GM18951 (cell line): ENCODE measurements at regions not wholly inside any gene's neighbourhood (a gene's known extent, or its start where the extent isn't known, plus 50 kb on each side); places are given as distances from the start of the nearest gene placed in this dataset.

Source experiments
- POLR2A ChIP-seq: IDR thresholded peaks from 4 replicates; pipeline ENCODE4 v1.6.1; 2011; ENCODE audit warnings: mild to moderate bottlenecking; ENCODE audit not compliant: insufficient read length, insufficient read depth; ENCODE audit errors: extremely low read depth
- in situ Hi-C: fragments of 300-500 bp; cut with MboI; formaldehyde crosslinking; loops from one replicate; pipeline ENCODE4 v1.12.0; 2022; ENCODE audit warnings: low sequenced_read_pairs, mixed read lengths, inconsistent platforms; ENCODE audit not compliant: unreplicated experiment

GRCh38 chr18:73458186-73458964 lies 590.6 kb upstream of the NETO1 start:
- in situ Hi-C loops: no loop called here
- TF ChIP-seq POLR2A: no peak

DNA sequence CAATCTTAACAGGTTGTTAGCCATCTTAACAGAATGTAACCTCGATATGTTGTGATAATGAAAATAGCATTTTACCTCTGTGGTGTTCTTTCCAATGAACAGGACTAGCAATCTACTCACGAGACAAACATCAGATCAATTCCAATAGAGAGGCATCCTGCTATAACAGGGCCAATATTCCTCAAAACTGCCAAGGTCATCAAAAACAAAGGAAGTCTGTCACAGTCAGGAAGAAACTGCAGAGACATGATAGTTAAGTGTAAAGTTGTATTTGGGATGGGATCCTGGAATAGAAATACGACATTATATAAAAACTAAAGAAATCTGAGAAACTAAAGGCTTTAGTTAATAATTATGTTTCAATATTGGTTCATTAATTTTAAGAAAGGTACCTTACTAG lies 588.9 kb upstream of the NETO1 start:
- in situ Hi-C loops: no loop called here
- no peak for TF ChIP-seq POLR2A

DNA sequence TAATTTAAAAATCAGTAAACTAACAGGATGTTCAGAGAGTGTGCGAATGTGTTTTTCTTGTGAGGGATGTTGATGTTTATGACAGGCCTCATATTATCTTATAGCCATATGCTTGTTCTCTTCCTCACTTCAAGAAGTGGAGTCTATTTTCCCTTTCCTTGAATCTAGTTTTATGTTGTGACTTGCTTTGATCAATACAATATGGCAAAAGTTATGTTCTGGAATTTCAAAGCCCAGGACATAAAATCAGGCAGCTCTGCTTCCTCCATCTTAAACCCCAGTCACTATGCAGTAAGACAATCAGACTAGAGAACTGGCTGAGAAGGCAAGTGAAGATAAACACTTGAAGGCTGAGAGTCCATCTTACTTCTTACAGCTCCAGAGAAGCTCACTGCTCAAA lies 585.1 kb upstream of the NETO1 start:
- in situ Hi-C loops: no loop called here

GRCh38 chr18:73446502-73446901 lies 578.7 kb upstream of the NETO1 start:
- no peak for TF ChIP-seq POLR2A
- in situ Hi-C loops: no loop called here

More for the DNA sequence above, 585.1 kb upstream of the NETO1 start:
- TF ChIP-seq POLR2A: no peak

- TF ChIP-seq POLR2A: no peak
- in situ Hi-C loops: no loop called here
Observed at GRCh38 chr18:73431620-73432019, 563.8 kb upstream of the NETO1 start.

DNA sequence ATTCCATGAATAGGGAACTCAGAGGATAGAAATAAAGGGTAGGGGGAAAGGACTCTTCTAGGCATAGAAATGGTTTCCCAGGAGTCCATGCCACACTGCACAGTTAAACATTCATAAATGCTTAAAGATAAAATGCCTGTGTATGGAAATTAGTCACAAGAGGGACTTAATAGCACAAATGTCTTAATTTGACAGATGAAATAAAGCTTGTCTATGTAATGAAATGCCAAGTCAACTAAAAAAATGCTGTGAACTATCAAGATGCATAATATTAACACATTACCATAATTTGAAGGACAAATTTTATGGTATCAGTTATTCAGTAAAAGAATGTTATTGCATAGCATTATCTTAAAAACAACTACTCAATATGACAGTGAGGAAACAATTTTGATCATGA lies 553.2 kb upstream of the NETO1 start:
- TF ChIP-seq POLR2A: no peak
- in situ Hi-C loops: no loop called here

DNA sequence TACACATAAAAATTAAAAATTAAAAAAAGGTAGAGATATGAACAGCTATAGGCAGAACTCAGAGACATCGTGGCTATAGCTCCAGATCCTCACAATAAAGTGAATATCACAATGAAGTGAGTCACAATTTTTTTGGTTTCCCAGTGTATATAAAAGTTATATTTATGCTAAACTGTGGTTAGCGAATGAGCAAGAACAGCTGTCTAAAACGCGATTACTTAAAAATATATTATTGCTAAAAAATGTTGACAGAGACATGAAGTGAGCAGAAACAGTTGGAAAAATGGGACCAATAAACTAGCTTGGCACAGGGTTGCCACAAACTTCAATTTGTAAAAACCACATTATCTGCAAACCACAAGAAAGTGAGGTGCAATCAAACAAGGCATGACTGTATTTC lies 551.7 kb upstream of the NETO1 start:
- no peak for TF ChIP-seq POLR2A
- in situ Hi-C loops: no loop called here

DNA sequence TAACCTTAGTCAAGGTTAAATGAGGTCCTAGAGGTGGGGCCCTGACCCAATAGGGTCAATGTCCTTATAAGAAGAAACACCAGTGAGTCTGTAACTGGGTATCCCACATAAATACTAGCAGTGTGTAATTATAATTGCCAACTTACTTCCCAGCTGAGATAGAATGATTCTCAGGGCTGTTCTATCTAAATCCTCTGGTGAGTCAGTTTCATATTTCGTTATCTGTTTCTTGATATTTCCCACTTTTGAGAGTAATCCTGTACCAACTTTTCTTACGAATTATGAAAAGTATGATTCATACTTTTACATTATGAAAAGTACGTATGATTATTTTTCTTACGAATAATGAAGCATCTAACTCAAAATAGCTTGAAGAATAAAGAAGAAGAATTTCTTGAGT lies 546.8 kb upstream of the NETO1 start:
- in situ Hi-C loops: no loop called here
- no peak for TF ChIP-seq POLR2A

DNA sequence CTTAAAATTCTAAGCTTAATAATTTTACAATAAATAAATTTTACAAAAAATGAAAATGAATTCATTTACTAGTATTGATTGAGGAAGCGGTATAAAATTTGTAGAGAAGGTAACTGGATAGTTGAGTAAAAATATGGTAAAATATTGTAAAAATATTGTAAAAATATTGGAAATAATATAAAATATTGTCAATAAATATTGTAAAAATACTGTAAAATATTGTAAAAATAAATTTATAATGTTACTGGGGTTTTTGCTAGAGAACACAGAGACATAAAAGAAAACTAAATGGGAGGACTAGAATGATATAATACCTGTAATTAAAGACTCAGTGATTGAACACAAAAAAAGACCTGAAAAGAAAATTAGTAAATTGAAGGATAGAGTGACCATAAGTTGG lies 546.3 kb upstream of the NETO1 start:
- no peak for TF ChIP-seq POLR2A
- in situ Hi-C loops: no loop called here

DNA sequence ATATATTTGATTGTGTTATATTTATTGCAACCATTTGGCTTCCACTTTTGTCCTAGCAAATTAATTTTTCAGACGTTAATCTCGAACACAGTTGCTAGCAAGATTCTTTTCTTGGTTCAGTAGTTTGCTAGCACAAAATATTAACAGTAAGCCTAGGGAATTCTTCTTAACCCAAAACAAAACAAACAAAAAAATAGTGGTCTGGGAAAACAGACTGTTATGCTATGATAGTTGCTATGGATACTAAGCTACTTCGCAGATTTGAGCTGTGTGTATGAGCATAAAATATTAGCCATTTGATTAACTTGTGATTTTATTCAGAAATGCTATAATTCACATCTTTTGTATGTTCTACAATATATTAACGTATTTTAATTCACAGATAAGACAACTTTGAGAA lies 541.5 kb upstream of the NETO1 start:
- TF ChIP-seq POLR2A: no peak
- in situ Hi-C loops: no loop called here

DNA sequence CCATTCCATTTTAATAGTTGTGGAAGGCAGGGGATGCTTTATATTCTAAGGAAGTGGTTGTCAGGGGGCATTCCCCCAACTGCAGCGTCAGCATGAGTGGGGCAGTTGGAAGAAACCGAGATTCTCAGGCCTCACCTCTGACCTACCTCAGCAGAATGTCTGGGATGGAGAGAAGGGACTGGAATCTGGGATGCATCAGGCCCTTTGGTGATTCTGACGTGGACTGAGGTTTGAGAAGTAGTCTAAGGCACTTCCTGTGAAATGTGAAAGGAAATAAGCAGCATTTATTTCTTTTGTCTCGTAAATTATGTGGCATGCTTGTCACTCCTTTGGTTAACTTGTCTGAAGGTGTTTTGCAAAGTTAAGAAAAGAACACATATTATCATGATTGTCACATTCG lies 540.7 kb upstream of the NETO1 start:
- in situ Hi-C loops: no loop called here
- TF ChIP-seq POLR2A: no peak

DNA sequence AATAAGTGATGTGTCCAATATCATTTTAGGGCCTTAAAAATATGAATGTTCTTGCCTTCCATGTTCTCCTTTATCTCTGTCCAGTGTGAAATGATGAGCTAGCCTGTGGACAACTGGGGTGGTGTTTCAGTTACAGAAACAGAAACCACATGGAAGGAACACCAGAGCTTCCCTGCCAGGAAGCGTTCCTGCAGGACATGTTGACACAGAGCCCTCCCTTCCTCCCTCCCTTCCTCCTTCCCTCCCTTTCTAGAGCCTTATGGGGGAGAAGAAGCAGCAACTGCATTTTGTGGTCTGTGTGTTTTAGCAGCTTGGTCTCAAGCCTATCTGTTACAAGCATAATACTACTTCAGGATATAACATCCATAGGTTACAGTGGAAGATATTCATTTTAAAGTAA lies 539.7 kb upstream of the NETO1 start:
- no peak for TF ChIP-seq POLR2A
- in situ Hi-C loops: no loop called here

- TF ChIP-seq POLR2A: no peak
- in situ Hi-C loops: no loop called here
Observed at GRCh38 chr18:73384246-73384645, 516.5 kb upstream of the NETO1 start.

- TF ChIP-seq POLR2A: no peak
- in situ Hi-C loops: no loop called here
Observed at GRCh38 chr18:73381699-73382036, 513.9 kb upstream of the NETO1 start.
